Fibroblast of peridontal ligament (primary cell): ENCODE measurements at regions not wholly inside any gene's neighbourhood (a gene's known extent, or its start where the extent isn't known, plus 50 kb on each side); places are given as distances from the start of the nearest gene placed in this dataset.

Experiments
- DNase-seq: peaks from one replicate; pipeline ENCODE4 v3.0.0-alpha.2; 2010; ENCODE audit errors: extremely low read depth

DNA sequence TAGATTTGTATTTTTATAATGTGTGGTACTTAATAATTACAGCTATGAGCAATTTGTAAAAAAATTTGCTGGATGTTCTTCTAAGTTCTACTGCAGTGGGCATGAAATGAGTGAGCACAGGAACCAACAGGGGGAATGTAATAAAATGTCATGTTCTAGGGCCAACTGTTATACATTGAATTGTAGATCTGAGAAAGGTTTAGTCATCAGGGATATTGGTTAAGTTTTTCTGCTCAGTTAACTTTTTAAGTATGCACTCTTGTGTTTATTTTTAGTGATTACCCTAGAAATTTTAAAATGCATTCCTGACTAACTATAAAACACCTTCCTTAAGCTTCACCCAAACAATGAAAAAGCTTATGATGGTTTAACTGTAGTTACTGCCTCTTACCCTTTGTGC is 101.8 kb downstream of the CAND1 start:
- DNase-seq: peak; percentile 36

DNA sequence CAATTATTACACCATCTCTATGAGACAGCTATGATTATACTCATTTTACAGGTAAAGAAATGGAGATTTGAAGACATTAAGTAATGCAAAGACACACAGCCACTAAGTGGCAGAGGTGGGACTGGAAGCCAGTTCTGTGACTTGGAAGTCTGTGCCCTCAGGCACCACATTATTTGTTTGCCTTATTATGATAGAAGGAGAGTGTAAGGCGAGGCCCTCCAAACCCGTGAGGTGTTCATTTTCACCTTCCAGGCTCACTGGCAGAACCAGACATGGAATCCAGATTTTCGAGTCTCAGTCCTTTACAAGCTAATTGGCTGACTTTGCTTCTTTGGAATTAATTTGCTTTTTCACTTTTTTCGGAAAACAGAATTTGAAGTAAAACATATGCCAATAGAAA is 107.9 kb downstream of the CAND1 start:
- no peak for DNase-seq

DNA sequence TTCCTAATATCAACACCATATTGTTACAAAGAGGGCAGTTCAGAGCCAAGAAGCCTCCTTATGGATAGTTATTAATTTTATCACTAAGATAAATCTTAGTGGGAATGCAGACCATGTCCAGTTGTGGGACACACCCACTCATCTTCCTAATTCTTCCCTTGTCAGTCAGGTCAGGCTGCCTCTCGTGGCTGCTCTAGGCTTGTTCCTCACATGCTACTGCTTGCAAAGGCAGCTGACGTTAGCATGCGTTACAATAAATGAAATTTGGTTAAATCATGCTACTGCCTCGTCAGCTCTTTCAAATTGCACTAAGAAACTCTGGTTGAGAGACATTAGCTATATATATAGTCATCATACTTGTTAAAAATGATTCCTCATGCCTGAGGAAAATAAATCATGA is 108.4 kb downstream of the CAND1 start:
- DNase-seq: no peak

DNA sequence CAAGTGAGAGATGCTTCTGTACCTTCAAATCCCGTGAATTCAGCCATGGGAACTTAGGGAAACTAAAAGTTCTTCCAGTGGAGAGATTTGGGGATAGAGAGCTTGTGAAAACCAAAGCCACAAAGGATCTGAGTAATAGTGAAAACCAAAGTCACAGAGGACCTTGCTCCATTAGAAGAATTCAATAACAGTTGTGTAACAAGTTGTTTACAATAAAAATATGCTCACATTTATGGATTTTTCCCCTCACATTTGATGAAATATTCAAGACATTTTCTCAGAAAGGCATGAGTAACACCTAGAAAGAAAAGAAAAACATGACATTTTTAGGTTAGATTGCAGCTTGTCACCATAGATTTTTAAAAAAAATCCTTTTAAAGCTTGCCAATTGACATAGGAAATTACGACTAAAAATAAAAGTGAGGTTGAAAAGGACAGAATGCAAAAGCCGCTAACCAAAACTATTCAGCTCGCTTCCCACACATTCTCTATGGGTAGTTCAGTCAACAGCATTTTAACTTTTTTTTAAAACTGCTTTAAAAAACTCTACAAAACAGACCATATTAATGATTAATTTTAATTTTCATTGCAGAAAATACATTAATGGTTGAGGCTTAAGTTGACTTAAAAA is 113.2 kb downstream of the CAND1 start:
- DNase-seq: peak; percentile 80

DNA sequence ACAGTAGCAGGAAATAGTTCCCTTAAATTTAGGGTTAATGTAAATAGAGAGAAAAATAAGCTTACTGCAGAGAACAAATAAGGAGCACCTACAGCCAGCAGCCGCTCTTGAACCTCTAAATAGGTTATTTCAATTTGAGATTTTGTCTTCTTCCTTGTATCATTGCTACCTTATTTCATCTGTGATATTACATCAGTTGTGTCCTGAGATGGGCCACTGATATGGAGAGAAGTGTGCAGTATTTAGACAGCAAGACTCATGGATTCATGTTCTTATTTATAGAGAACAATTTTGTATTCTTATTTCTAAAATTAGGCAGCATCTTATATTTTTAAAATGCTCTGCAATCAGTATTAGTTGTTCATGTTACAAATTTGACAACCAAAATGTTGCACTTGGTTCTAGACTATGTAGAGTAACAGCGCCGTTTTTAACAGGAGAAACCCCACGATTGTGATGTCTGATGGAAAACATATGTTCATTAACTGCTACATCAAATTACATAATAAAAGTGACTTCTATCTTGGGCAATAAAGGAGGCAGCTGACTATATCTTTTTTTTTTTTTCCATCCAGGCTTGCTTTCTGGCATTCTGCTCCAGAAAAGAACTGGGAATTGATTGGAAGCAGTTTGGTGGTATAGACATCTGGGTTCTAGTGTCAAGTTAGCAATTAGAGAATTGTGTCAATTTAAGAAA is 117.9 kb downstream of the CAND1 start:
- DNase-seq: no peak

DNA sequence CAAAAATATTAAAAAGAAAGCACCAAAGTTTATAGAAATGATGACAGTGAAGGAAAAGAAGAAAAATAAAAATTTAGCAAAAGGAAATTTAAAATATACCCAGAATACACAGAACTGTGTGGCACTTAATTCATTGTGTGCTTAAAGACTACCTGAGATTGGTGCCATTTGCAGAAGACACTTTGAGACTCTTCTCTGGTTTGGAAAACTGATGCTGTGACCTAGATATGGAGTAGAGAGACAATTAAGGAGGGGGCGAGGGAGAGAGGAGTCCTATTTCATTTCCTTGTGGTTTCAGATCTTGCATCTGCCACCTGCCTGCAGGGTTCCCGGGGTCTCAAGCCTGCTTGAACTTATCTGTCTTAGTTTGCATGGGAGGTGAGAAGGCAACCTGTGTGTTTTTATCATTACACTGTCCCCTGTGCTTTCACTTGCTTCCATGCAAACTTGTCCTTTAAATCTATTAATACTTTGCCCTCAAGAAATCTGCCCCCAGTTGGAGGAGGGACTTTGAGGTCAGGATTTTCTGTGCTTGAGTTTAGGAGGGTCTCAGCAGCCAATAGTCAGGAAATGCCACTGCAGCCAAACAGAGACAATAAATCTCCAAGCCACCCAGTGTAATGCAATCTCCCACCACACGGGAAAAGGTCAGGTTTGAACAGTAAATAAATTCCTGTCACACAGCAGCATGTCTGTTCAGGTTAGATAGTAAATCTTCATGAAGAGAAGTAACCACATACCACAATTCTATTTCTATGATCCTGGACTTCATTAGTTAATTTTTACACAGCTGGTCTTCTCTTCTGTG is 119.4 kb downstream of the CAND1 start:
- DNase-seq: no peak

DNA sequence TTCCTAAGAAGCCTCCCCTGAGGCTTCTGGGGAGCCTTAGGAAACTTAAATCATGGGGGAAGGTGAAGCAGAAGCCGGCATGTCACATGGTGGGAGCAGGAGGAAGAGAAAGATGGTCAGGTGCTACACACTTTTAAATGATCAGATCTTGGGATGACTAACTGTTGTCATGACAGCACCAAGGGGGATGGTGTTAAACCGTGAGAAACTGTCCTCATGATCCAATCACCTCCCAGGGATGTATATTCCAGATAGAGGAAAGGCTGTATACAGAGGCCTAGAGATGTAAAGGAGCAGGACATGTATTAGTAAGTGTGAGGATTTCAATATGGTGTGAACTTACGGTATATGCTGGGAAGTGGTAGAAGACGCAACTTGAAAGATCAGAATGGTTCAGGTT is 121.1 kb downstream of the CAND1 start:
- no peak for DNase-seq

DNA sequence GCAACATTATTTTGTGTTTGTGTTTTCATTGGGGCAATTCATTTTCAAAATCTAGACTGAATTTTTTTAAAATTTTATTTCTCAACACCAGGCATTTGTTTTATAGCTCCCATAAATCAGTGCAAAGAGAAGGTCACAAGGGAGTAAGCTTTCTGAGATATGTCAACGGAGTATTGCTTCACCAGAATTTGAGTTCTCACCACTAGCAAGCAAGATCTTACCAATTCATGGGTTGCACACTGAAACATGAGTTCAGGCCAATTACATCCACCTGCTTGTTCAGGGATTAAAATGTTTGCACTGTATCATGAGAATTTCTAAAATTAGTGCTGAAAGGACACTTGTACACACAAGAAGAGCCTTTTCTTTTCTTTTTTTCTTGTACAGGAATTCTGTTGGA is 121.9 kb downstream of the CAND1 start:
- no peak for DNase-seq

DNA sequence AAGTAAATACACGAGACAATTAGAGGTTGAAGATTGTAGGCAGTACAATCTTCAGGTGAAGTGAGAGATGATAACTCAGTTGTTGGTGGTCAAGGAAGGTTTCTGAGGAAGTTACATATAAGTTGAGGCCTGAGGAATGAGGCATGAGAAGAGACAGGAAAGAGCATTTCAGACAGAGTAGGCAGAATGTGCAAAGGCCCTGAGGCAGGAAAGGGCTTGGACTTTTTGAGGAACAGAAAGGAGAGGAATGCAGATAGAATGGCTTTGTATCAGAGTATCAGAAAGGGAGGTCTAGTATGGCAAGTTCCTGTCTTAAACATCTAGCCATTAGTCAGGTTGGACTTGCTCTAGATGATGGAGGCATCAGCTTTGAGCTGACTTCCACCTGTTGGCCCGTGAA is 122.5 kb downstream of the CAND1 start:
- no peak for DNase-seq

DNA sequence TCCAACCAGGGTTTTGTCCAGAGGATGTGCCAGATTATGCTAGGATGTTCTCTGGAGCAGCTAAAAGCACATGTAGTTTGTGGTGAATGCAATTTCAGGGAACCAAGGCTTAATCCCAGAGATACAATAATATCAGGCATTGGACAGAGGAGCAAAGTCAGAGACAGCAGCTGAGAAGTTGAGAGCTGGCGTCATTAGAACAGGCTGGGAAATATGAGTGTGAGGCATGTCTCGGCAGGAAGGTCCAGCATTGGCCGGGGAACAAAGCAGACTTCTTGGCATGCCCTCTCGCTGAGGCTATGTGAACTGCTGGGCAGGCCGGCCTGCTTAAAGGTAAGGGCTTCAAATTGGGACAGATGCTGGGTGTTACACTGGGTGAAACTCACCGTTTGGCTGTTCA is 125.4 kb downstream of the CAND1 start:
- DNase-seq: peak; percentile 25

DNA sequence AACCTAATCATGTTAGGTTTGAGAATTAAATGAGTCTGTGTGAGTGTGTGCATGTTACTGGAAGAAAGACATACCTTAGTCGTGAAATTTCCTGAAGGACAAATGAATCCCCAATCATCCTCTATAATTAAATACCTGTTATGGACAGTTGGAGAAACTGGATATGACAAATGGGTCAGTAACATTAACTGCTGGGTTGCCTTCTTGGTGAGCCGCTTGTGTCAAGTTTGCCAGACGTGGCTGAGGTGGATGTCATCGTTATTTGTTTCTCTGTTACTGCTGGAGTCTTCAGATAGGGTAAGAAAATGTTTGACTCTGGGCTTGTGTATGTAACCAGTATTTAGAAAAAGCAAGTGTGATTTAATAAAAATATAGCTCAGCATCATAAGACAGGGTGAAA is 131.6 kb downstream of the CAND1 start:
- no peak for DNase-seq

DNA sequence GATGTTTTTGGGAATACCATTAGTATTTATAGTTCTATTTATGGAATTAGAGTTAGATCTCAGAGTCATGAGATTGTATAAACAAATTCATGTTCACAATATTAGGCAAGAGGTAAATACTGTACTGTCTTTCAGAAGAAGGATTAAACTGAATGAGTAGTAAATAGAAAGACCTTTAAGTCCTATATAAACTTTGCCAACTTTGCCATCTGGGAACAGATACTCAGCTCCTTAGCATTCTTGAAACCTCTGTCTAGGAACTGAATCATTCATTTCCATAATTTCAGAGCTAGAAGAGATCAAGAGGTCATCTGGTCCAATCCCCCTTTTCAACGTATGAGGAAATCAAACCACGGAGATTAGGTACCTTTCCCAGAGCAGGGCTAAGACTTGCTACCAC is 141.1 kb downstream of the CAND1 start:
- peak; percentile 76 for DNase-seq

DNA sequence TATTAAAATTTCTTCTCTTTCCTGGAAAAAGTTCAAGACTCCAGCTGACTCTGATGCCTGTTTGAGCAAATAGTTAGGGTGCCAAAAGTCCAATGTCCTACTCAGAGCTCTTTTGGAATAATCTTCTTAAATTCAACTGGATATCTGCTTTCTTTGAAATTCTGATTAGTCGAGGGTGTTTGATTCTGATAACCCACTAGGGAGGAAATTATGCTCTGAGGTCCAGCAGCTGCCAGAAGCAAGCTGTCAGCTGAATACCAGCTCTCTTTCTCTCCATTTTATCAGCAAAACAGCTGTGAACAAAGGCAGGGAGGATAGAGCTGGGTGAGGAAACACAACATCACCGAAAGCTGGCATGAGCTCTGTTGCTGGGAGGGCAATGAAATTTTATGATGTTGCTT is 141.5 kb downstream of the CAND1 start:
- DNase-seq: no peak

DNA sequence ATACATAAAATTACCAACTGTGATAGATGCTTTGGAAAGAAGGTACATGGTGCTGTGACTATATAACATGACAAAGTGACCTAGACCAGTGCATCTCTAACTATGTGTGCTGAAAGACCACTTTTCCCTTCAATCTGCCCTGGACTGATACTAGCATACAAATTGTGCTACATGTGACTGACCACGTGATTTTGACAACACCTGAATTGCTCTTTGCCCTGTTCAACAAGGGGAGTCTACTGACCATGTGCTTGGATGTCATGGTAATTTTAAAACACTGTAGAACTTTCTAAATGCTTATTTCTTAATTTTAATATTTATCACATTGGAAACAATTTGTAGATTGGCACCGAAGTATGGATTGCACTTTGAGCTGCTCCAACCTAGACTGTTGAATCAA is 142.4 kb downstream of the CAND1 start:
- DNase-seq: no peak

DNA sequence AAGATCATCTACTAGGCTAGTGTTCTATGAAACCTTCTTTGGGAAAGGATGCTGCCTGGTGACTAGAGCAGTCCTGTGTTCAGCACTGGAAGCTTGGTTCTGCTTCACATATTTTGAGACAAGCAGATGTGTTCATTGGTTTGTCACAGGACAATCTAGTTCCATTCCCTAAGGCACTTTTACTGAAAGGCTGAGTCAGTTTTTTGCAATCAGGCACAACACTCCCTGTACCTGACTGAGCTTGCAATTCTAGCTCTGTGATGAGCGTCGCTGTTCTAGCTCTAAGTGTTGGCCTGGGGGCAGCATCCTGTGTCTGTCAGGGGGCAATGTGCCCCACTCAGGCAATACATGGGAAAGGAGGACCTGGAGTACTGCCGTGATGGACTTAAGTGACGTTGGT is 144.4 kb downstream of the CAND1 start:
- no peak for DNase-seq

DNA sequence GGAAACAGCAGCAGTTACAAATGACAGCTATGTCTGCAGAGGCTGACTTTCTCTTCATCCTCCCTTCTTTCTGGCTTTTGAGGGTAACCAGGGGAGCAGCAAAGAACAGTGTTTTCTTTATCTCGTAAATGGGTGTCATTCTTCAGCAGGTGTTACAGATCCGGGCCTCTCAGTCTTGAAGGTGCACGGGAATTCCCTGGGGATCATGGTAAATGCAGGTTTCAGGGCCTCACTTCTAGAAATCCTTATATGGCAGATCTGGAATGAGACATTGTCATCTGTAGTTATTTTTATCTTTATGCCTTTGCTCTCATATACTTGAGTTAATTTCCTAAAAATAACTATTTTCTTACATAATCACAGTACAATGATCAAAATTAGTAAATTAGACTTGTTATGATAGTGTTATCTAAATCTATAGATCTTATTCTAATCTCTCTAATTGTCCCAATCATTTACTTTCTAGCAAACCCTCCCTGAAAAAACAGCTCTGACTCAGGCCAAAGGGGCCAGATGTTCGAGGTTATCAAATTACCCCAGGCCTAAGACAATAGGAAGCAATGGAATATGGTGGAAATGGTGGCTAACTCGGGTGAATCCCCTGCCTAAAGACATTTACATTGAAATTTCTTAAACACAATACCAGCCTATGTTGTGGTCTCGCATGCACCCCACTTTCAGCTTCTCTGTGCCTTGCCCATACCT is 145.0 kb downstream of the CAND1 start:
- no peak for DNase-seq

DNA sequence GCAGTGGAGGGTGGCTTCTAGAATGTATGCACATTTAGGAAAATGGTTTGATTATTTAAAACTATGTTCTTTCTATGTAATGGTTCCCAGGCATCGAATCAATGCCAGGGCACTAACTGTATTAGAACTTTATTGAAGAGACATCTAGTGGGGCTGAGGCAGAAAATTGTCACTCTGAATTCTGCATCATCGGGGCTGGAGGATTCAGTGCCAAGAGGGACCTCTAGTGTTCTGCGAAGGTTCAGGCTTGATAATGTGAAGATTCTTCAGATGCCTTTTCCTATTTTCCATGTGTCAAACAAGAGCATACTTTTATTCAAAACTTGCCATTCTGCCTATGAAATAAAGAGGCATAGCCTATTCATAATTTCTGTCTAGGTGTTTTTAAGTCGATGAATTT is 146.3 kb downstream of the CAND1 start:
- peak; percentile 76 for DNase-seq

DNA sequence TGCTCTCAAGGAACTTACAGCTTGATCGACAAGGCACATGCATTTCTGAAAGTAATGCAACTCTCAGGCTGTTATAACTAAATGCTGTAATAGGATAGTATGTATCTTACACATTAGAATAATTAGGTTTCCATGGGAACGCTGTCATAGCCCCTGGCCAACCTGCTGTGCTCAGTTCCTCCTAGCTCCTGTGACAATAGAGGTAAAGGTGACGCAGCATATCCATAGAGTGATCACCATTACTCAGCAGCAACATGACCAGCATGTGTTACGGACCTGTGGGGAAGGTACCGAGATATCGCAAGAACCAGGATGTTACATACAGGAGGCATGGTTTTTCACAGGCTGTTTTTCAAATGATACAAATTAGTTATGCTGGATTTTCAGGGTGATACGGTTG is 150.7 kb downstream of the CAND1 start:
- DNase-seq: no peak

DNA sequence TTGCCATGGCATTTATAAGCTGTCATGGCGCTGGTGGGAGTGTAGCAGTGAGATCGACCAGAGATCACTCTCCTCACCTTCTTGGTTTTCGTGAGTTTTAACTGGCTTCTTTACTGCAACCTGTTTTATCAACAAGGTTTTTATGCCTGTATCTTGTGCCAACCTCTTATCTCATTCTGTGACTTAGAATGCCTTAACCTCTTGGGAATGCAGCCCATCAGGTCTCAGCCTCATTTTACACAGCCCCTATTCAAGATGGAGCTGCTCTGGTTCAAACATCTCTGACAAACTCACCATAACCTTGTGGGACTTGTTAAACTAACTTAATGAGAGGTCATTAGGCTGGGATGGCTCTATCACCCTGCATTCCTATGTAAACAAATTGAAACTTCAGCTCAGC is 151.3 kb downstream of the CAND1 start:
- no peak for DNase-seq

DNA sequence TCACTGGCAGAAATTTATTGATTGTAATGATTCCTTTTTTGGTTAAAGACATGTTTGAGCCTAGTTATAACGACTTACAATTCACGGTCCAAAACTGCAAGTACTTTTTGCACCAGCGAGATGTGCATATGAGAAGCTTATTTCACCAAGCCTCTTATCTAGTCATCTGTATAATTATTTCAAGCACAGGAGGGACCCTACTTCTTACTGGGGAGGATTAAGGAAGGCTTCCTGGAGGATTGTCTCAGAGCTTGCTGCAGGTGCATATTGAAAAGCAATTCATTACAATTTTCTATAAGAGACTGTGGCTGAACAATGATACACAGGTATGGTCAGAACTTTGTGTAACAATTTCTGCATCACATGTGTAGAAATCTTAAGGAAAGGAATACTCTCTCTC is 152.9 kb downstream of the CAND1 start:
- DNase-seq: no peak

DNA sequence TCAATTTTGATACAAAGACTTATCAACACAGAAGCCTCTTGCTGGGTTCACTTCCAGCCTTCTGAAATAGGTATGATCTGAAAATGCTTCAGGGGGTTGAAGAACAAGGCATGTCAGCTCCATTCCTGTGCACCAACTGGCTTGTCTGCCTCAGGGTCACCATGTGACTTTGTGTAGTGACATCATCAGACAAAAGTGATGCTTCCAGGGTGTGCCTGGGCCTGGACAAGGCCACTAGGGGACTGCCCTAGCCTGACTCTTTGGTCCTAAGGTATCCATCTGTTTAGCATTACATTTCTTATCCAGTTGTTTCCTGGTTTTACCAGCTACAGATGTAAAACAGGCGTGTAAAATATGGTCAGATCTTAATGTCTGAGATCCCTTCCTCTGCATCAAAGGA is 155.6 kb downstream of the CAND1 start:
- no peak for DNase-seq

DNA sequence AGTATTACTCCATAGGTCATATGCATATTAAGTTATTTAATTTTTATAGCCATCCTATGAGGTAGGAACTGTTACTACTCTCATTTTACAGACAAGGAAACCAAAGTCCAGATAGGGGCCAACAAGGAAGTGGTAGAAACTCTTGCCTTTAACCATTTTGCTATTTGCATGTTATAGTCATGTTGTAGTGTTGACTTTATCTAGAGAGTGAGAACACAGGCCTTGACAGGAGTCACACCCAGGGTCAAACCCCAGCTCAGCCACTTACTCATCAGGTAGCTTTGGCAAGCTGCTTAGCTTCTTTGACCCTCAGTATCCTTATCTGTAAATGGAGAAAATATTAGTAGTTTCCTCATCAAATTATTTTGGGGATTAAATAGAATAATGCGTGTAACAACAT is 156.2 kb downstream of the CAND1 start:
- DNase-seq: no peak

DNA sequence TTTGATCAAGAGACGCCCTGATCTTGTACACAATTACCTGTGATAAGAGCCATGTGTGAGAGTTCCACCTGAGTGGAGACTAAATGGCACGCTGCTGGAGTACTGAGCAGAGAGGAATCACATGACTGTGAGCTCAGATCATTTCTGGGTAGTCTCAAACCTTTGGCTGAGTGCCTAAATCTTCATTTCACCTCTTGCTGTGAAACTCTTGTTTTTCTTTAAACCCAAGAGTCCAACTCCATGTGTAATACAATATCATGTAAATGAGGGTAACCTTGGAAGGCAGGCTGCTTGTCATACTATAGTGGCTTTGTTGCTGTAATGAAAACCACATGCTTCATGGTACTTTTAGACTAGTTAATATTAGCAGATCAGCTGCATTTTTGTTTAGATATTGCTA is 156.9 kb downstream of the CAND1 start:
- DNase-seq: peak; percentile 88
